ENCODE measurements at regions not wholly inside any gene's neighbourhood (a gene's known extent, or its start where the extent isn't known, plus 50 kb on each side); places are given as distances from the start of the nearest gene placed in this dataset.

- TF ChIP-seq, protein P1, sequence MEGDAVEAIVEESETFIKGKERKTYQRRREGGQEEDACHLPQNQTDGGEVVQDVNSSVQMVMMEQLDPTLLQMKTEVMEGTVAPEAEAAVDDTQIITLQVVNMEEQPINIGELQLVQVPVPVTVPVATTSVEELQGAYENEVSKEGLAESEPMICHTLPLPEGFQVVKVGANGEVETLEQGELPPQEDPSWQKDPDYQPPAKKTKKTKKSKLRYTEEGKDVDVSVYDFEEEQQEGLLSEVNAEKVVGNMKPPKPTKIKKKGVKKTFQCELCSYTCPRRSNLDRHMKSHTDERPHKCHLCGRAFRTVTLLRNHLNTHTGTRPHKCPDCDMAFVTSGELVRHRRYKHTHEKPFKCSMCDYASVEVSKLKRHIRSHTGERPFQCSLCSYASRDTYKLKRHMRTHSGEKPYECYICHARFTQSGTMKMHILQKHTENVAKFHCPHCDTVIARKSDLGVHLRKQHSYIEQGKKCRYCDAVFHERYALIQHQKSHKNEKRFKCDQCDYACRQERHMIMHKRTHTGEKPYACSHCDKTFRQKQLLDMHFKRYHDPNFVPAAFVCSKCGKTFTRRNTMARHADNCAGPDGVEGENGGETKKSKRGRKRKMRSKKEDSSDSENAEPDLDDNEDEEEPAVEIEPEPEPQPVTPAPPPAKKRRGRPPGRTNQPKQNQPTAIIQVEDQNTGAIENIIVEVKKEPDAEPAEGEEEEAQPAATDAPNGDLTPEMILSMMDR (IDR thresholded peaks at IDR 0.05): no peak
- no peak for TF ChIP-seq POLR2A (IDR thresholded peaks at IDR 0.05)
These were observed 258.1 kb downstream of the DLL1 start for GRCh38 chr6:170032706-170033309.
